GM21717 (cell line): ENCODE measurements at regions not wholly inside any gene's neighbourhood (a gene's known extent, or its start where the extent isn't known, plus 50 kb on each side); places are given as distances from the start of the nearest gene placed in this dataset.

Experiments used
- ATAC-seq: cut with Tn5 transposase; IDR thresholded peaks from one replicate; pipeline ENCODE4 v1.9.1; 2021; ENCODE audit warnings: mild to moderate bottlenecking, moderate library complexity; ENCODE audit not compliant: unreplicated experiment

DNA sequence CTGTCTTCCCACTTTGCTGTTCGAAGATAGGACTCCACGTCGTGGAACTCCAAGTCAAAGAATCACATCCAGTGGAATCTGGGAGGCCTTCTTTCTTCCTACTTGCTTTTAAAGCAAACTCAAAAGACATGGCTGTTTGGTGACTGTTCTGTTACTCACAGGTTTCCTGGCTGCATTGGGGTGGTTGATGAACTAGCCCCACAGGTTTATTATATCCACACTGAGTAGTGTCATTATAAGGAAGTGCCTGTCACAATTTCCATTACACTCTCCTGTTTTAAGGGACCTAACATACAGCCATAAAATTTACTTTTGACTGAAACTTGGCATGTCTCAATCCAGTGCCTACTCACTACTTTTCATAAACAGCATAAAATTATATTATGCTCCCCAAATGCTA lies 287.3 kb upstream of the SP4 start:
- ATAC-seq: no peak

GRCh38 chr7:21141476-21141875 lies 286.4 kb upstream of the SP4 start:
- ATAC-seq: no peak

- ATAC-seq: no peak
These were observed 285.8 kb upstream of the SP4 start for GRCh38 chr7:21142081-21142480.

DNA sequence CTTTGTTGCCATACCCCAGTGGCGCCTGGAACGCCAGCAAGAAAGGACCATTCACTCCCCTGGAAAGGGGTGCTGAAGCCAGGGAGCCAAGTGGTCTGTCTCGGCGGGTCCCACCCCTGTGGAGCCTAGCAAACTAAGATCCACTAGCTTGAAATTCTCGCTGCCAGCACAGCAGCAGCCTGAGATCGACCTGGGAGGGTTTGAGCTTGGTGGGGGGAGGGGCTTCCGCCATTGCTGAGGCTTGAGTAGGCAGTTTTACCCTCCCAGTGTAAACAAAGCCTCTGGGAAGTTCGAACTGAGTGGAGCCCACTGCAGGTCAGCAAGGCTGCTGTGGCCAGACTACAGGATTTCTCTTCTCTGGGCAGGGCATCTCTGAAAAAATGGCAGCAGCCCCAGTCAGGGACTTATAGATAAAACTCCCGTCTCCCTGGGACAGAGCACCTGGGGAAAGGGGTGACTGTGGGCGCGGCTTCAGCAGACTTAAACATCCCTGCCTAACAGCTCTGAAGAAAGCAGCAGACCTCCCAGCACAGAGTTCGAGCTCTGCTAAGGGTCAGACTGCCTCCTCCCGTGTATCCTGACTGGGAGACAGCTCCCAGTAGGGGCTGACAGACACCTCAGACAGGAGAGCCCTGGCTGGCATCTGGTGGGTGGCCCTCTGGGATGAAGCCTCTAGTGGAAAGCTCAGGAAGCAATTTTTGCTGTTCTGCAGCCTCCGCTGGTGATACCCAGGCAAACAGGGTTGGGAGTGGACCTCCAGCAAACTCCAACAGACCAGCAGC lies 281.1 kb upstream of the SP4 start:
- ATAC-seq: no peak

- ATAC-seq: no peak
These were observed 278.1 kb upstream of the SP4 start for GRCh38 chr7:21149809-21150208.

- no peak for ATAC-seq
These were observed 273.3 kb upstream of the SP4 start for GRCh38 chr7:21154614-21155013.

DNA sequence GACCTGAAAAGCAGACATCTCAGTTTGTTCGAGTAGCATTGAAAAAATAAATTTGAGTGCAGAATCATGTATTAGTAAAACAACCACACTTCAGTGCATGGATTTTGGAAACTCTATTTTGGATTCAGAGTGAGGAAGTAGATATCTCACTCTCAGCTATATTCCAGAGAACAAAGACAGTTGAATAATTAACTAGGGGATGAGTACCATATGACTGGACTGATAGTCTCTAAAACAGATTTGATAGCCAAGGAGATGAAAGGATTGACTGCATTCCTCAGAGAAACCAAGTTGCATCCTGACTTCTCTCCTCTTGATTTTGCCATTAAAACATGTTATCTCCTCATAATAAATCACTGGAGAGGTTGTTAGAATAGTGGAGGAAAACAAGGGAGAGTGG lies 268.4 kb upstream of the SP4 start:
- ATAC-seq: no peak

DNA sequence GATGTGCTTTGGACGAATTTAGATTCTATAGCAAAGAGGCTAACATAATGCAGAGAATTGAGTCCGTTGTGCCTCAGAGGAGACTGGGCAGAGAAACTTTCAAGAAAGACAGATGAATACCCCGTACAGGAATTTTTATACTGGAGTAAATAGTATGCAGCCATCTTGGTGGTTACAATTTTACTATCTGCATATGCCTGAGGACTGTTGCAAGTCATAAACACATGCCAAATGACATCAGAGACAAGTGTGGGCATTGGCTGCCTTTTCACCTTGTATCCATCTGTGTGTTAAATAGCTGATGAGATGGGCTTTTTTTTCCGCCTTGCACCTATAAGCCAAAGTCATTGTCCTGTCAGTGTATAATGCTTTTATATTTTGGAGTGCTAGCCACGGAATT lies 267.5 kb upstream of the SP4 start:
- no peak for ATAC-seq

DNA sequence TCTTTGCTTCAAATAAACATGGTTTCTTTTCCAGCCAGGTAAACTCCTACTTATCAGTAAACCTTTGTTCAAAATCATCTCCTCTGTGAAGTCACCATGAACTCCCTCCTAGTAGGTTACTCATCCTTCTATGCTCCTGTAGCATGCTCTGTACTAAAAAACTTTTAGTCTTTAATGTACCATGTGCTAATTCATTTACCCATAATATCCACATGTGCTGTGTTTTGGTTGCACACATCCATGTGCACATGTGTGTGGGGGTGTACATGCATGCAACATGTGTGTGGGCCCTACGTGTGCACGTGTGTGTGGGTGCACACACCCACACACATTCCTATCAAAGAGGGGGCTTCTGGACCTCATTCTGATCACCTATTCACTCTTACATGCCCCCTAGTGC lies 259.9 kb upstream of the SP4 start:
- no peak for ATAC-seq

- no peak for ATAC-seq
These were observed 258.0 kb upstream of the SP4 start for GRCh38 chr7:21169667-21170580.

- no peak for ATAC-seq
These were observed 255.1 kb upstream of the SP4 start for GRCh38 chr7:21172800-21173199.

- no peak for ATAC-seq
These were observed 254.4 kb upstream of the SP4 start for GRCh38 chr7:21173436-21173835.

DNA sequence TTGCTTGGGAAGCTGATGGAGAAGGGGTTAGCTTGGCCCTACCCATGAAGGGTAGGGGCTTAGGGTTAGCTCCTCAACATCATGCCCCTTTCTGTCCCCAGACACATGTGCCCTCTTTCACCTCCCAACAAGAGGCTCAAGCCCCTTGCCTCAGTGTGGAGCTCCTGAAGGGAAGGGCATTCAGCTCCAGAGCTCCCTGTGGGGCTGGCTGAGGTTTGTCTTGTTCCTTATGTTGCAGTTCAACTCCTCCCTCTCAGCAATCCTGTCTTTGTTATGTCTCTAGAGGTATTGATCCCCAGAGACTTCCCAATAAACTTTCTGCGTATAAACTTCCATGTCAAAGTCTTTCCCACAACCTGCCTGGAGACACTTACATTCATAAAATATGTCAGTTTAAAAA lies 252.2 kb upstream of the SP4 start:
- no peak for ATAC-seq

DNA sequence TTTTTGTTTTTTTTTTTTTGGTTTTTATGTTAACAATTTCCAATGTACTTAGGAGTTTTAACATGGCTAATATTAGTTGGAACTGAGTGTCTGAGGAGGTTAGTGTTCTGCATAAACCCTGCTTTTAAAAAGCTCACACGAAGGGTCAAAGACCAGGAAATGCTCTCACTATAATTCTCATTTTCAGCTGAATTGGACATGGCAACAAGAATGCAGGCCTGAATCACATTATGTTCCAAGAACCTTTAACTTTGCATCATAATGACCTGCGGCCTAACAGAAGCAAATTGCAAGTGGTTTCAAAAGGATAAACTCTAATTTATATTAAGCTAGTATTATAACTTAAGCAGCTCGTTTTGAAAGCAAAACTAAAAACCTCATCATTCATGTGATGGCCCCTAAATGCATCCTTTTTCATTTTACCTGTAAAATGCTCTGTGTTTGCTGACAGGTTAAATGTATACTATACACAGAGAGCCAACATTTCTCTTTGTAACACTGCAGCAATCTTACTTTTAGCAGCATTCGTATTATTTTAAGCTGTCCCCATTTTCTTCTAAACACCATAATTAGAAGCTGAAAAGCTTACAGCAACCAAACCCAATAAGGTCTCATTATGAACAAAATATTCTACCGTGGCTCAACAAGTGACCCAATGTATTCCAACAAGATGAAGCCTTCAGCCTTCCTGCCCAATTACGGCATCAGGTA lies 242.8 kb upstream of the SP4 start:
- no peak for ATAC-seq

GRCh38 chr7:21185653-21186265 lies 242.1 kb upstream of the SP4 start:
- no peak for ATAC-seq

DNA sequence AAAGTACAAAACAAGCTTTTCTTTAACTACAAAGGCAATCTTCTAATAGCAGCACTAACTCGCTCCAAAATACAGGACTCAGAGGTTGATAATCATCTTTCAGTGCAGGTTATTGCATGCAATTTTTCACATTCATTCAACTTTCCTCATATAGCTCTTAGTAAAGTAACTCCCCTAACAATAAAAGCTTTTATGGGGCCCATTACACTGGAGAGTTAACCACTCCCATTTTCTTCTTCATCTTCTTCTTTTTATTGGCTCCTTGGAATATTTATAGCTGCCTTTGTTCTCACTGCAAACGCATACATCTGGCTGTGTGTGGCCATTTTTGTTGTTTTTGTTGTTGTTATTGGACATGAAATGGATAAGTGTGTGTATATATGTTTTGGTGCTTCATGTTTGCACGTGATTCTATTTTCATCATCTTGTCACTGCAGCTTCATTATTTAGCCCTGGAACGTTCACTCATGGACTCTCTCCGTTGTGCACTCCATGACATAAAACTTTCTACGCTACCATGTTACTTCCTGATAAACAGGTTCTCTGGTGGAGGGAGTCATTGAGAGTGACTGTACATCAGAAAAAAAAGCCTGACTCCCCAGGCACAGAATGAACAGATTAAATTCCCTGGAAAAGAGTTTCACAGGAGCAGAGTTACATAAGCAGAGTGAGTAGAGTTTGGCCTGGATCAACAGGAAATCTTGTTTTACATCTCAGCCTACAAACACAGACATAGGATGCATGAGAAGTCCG lies 236.4 kb upstream of the SP4 start:
- no peak for ATAC-seq

GRCh38 chr7:21192657-21193056 lies 235.2 kb upstream of the SP4 start:
- no peak for ATAC-seq

DNA sequence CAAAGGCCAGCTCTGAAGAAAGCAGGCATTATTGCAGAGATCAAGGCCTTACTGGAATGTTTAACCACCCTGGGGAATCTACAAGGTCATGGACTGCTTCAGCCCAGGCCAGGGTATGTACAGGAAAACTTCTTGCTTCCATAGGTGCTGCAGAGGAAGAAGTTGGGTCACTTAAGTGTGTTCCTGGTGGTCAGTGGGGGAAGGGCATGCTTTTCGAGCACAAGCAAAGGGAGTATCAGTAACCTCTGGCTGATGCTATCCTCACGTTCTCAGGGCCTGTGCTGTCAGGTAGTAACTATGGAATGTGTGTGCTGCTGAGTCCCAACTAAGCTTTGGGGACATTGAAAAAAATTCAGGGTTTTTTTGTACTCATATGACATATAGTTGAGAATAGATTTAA lies 234.0 kb upstream of the SP4 start:
- no peak for ATAC-seq

DNA sequence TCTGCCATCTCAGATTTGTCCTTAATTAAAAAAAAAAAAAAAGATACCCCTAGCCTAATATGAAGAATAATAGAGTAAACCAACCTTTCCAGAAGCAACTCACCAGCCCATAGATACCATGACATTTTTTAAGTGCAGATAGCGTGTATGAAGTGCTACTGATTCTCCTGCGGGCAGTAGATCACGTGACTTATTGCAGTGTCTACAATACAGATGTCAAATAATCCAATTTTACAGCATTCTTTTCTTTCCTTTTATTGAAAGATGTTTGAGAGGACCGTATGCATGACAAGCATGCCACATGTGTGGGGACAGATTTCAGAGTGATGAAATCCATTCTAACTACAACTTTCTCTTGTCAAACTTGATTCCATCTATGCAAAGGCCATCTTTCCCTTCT lies 232.9 kb upstream of the SP4 start:
- ATAC-seq: no peak

- no peak for ATAC-seq
These were observed 229.0 kb upstream of the SP4 start for GRCh38 chr7:21198921-21199320.
